ENCODE measurements at regions not wholly inside any gene's neighbourhood (a gene's known extent, or its start where the extent isn't known, plus 50 kb on each side); places are given as distances from the start of the nearest gene placed in this dataset.
A peak's percentile ranks its signal among the peaks of the same experiment; 100 is the strongest.
"Not testable (repeated sequence)": the region's sequence is repeated elsewhere in the genome, so short reads cannot be mapped to it uniquely, and the experiment has no call there.

DNA sequence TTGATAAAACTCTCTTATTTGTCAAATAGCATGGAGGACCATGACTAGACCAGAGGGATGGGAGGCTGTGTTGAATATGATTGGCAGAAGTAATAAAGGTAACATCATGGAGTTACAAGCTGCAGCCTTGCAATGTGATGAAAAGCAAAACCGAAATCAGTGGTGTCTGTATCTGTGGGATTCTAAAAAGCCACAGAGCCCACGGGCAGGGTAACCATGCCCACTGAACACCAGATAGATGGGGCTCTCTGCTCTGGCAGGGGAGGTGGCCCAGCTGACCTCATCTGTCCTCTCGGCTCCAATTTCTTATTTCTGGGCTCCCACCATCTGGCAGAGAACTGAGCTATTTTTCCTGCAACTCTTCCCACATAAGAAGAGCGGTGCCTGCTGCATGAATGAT, 1072.2 kb downstream of the GATA3 start:
- no peaks in the 10 kb centered on the region for H3K4me1 Mint-ChIP-seq
- H3K4me3 Mint-ChIP-seq, result no peak overlapping the region
- no peaks in the 10 kb centered on the region for H3K36me3 Mint-ChIP-seq (ENCODE audit: low read depth)
- TF ChIP-seq, protein P1, sequence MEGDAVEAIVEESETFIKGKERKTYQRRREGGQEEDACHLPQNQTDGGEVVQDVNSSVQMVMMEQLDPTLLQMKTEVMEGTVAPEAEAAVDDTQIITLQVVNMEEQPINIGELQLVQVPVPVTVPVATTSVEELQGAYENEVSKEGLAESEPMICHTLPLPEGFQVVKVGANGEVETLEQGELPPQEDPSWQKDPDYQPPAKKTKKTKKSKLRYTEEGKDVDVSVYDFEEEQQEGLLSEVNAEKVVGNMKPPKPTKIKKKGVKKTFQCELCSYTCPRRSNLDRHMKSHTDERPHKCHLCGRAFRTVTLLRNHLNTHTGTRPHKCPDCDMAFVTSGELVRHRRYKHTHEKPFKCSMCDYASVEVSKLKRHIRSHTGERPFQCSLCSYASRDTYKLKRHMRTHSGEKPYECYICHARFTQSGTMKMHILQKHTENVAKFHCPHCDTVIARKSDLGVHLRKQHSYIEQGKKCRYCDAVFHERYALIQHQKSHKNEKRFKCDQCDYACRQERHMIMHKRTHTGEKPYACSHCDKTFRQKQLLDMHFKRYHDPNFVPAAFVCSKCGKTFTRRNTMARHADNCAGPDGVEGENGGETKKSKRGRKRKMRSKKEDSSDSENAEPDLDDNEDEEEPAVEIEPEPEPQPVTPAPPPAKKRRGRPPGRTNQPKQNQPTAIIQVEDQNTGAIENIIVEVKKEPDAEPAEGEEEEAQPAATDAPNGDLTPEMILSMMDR (IDR thresholded peaks at IDR 0.05), result no peak
- H3K27me3 Mint-ChIP-seq (ENCODE audit: low read depth, poor library complexity), result peaks cover 16% of the 10 kb centered on the region
- no peak overlapping the region for H3K27ac Mint-ChIP-seq
- DNase-seq, result no peak
- no peaks in the 10 kb centered on the region for H3K9me3 Mint-ChIP-seq

- no peak for DNase-seq
- TF ChIP-seq, protein P1 (IDR thresholded peaks at IDR 0.05), result no peak
- Mint-ChIP-seq H3K27me3 (ENCODE audit: low read depth, poor library complexity) (peaks cover 8% of the 10 kb centered on the region), H3K36me3 (ENCODE audit: low read depth) (no peaks in the 10 kb centered on the region), H3K4me3 (no peak overlapping the region), H3K27ac (peak overlapping the region; percentile 12), H3K9me3 (no peaks in the 10 kb centered on the region), H3K4me1 (peaks cover 10% of the 10 kb centered on the region)
Observed at GRCh38 chr10:9137368-9137767, 1082.9 kb downstream of the GATA3 start.

GRCh38 chr10:9138829-9139228, 1084.3 kb downstream of the GATA3 start:
- not testable (repeated sequence) for DNase-seq; H3K27ac Mint-ChIP-seq; H3K9me3 Mint-ChIP-seq; H3K27me3 Mint-ChIP-seq (ENCODE audit: low read depth, poor library complexity); H3K4me3 Mint-ChIP-seq; H3K36me3 Mint-ChIP-seq (ENCODE audit: low read depth)
- H3K4me1 Mint-ChIP-seq, result peaks cover 10% of the 10 kb centered on the region

GRCh38 chr10:9140373-9140772, 1085.9 kb downstream of the GATA3 start:
- H3K4me3 Mint-ChIP-seq, result no peak overlapping the region
- TF ChIP-seq, protein P1 (IDR thresholded peaks at IDR 0.05), result no peak
- no peaks in the 10 kb centered on the region for H3K36me3 Mint-ChIP-seq (ENCODE audit: low read depth)
- no peak overlapping the region for H3K27ac Mint-ChIP-seq
- DNase-seq, result no peak
- peaks cover 11% of the 10 kb centered on the region for H3K27me3 Mint-ChIP-seq (ENCODE audit: low read depth, poor library complexity)
- H3K9me3 Mint-ChIP-seq, result no peaks in the 10 kb centered on the region
- H3K4me1 Mint-ChIP-seq, result peaks cover 10% of the 10 kb centered on the region

- no peak for DNase-seq
- Mint-ChIP-seq H3K27ac (no peak overlapping the region), H3K36me3 (ENCODE audit: low read depth) (no peaks in the 10 kb centered on the region), H3K27me3 (ENCODE audit: low read depth, poor library complexity) (peaks cover 12% of the 10 kb centered on the region), H3K4me1 (no peaks in the 10 kb centered on the region), H3K9me3 (no peaks in the 10 kb centered on the region), H3K4me3 (no peak overlapping the region)
- TF ChIP-seq, protein P1 (IDR thresholded peaks at IDR 0.05), result no peak
Observed at GRCh38 chr10:9147475-9147874, 1093.0 kb downstream of the GATA3 start.

- H3K9me3 Mint-ChIP-seq, result no peaks in the 10 kb centered on the region
- DNase-seq, result no peak
- H3K4me1 Mint-ChIP-seq, result no peaks in the 10 kb centered on the region
- peaks cover 18% of the 10 kb centered on the region for H3K27me3 Mint-ChIP-seq (ENCODE audit: low read depth, poor library complexity)
- H3K27ac Mint-ChIP-seq, result no peak overlapping the region
- no peak overlapping the region for H3K4me3 Mint-ChIP-seq
- TF ChIP-seq, protein P1 (IDR thresholded peaks at IDR 0.05), result no peak
- H3K36me3 Mint-ChIP-seq (ENCODE audit: low read depth), result no peaks in the 10 kb centered on the region
Observed at GRCh38 chr10:9149134-9149533, 1094.6 kb downstream of the GATA3 start.

DNA sequence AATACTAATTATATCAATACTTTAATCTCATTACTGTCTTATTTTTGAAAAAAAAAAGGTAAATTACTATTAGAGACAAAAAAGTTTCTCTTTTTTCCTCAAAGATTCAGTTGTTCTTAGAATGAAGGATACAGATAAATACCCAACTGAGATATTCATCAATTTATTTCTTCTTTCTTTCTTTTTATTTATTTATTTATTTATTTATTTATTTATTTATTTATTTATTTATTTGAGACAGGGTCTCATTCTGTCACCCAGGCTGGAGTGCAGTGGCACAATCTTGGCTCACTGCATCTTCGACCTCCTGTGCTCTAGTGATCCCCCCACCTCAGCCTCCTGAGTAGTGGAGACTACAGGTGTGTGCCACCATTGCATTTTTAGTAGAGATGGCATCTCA, 1098.6 kb downstream of the GATA3 start:
- not testable (repeated sequence) for H3K4me3 Mint-ChIP-seq; H3K4me1 Mint-ChIP-seq; H3K9me3 Mint-ChIP-seq; DNase-seq; H3K27ac Mint-ChIP-seq; H3K36me3 Mint-ChIP-seq (ENCODE audit: low read depth)
- peaks cover 15% of the 10 kb centered on the region for H3K27me3 Mint-ChIP-seq (ENCODE audit: low read depth, poor library complexity)

Measured in nephron progenitor cell (in vitro differentiated cells).